Mesenchymal stem cell (in vitro differentiated cells and primary cell): ENCODE measurements at regions not wholly inside any gene's neighbourhood (a gene's known extent, or its start where the extent isn't known, plus 50 kb on each side); places are given as distances from the start of the nearest gene placed in this dataset.
"Not testable (repeated sequence)": the region's sequence is repeated elsewhere in the genome, so short reads cannot be mapped to it uniquely, and the experiment has no call there.

Source experiments
- DNase-seq: peaks from one replicate; pipeline ENCODE4 v3.0.0-alpha.2; 2013
- H2AFZ ChIP-seq: one replicate; pipeline ENCODE4 v1.6.1; 2013; ENCODE audit warnings: low read depth, mild to moderate bottlenecking, control low read depth, inconsistent platforms, low read length, moderate library complexity
- H2AK5ac ChIP-seq: 2 replicates; pipeline ENCODE4 v1.6.1; 2013; ENCODE audit warnings: low read length, moderate library complexity, mild to moderate bottlenecking, inconsistent platforms; ENCODE audit not compliant: severe bottlenecking
- H2BK120ac ChIP-seq: one replicate; pipeline ENCODE4 v1.6.1; 2013; ENCODE audit warnings: low read depth, mild to moderate bottlenecking, inconsistent platforms, low read length, moderate library complexity
- H2BK12ac ChIP-seq, 2 experiments: one replicate each; pipeline ENCODE4 v1.6.1; 2013; ENCODE audit warnings: inconsistent platforms in 2 of 2, low read length in 2 of 2, mild to moderate bottlenecking in 2 of 2, moderate library complexity in 2 of 2, control low read depth in 1 of 2
- H2BK15ac ChIP-seq: one replicate; pipeline ENCODE4 v1.6.1; 2013; ENCODE audit warnings: mild to moderate bottlenecking, low read depth, inconsistent platforms; ENCODE audit not compliant: poor library complexity, severe bottlenecking
- H2BK5ac ChIP-seq: 2 replicates; pipeline ENCODE4 v1.6.1; 2013; ENCODE audit warnings: low read depth, mild to moderate bottlenecking, low read length, control low read depth, inconsistent platforms; ENCODE audit not compliant: poor library complexity, severe bottlenecking
- H3K14ac ChIP-seq, 2 experiments: one replicate each; pipeline ENCODE4 v1.6.1; 2013; ENCODE audit warnings: inconsistent platforms in 2 of 2, low read length in 2 of 2, control low read depth in 1 of 2, mild to moderate bottlenecking in 1 of 2, moderate library complexity in 1 of 2
- H3K18ac ChIP-seq, 2 experiments: one replicate each; pipeline ENCODE4 v1.6.1; 2013; ENCODE audit warnings: inconsistent platforms in 2 of 2, low read length in 2 of 2, control low read depth in 1 of 2, low read depth in 1 of 2, mild to moderate bottlenecking in 1 of 2
- H3K23ac ChIP-seq, 2 experiments: one replicate each; pipeline ENCODE4 v1.6.1; 2013; ENCODE audit warnings: inconsistent platforms in 2 of 2, low read length in 2 of 2, mild to moderate bottlenecking in 2 of 2, moderate library complexity in 2 of 2, control low read depth in 1 of 2
- H3K27ac ChIP-seq: 2 replicates; pipeline ENCODE4 v1.5.1; 2013; ENCODE audit warnings: mild to moderate bottlenecking, moderate library complexity, low read length, control low read depth, inconsistent platforms; ENCODE audit not compliant: poor library complexity, severe bottlenecking
- H3K27me3 ChIP-seq, 2 experiments: 2 replicates each; pipeline versions ENCODE4 v1.6.1 to v1.7.0; 2013; ENCODE audit warnings: low read length in 2 of 2, mild to moderate bottlenecking in 2 of 2, moderate library complexity in 2 of 2, control low read depth in 1 of 2, inconsistent platforms in 1 of 2; ENCODE audit not compliant: control insufficient read depth in 1 of 2, insufficient read depth in 1 of 2
- H3K36me3 ChIP-seq, 2 experiments: 2 replicates each; pipeline versions ENCODE4 v1.6.1 to v1.7.0; 2013; ENCODE audit warnings: low read length in 2 of 2, control low read depth in 1 of 2, inconsistent platforms in 1 of 2, low read depth in 1 of 2, mild to moderate bottlenecking in 1 of 2; ENCODE audit not compliant: insufficient read depth in 2 of 2, control insufficient read depth in 1 of 2
- H3K4ac ChIP-seq, 2 experiments: one replicate each; pipeline ENCODE4 v1.6.1; 2013; ENCODE audit warnings: inconsistent platforms in 2 of 2, low read length in 2 of 2, mild to moderate bottlenecking in 2 of 2, moderate library complexity in 2 of 2, control low read depth in 1 of 2, low read depth in 1 of 2
- H3K4me1 ChIP-seq: 2 replicates; pipeline ENCODE4 v1.6.1; 2013; ENCODE audit warnings: low read depth, low read length, control low read depth; ENCODE audit not compliant: control insufficient read depth, insufficient read depth
- H3K4me2 ChIP-seq: 2 replicates; pipeline ENCODE4 v1.6.1; 2013; ENCODE audit warnings: low read length, mild to moderate bottlenecking, inconsistent platforms; ENCODE audit not compliant: poor library complexity, severe bottlenecking
- H3K4me3 ChIP-seq, 2 experiments: 2 replicates each; pipeline versions ENCODE4 v1.5.1 to v1.7.0; 2013; ENCODE audit warnings: low read length in 2 of 2, mild to moderate bottlenecking in 2 of 2, control low read depth in 1 of 2, low read depth in 1 of 2; ENCODE audit not compliant: insufficient read depth in 1 of 2
- H3K79me1 ChIP-seq: replicated peaks from 2 replicates; pipeline ENCODE4 v1.6.1; 2013; ENCODE audit warnings: mild to moderate bottlenecking, control low read depth, low read length, inconsistent platforms; ENCODE audit not compliant: poor library complexity, severe bottlenecking
- H3K9ac ChIP-seq: 2 replicates; pipeline ENCODE4 v1.7.0; 2013; ENCODE audit warnings: mild to moderate bottlenecking, low read length, moderate library complexity
- H3K9me3 ChIP-seq: 2 replicates; pipeline ENCODE4 v1.7.0; 2013; ENCODE audit warnings: mild to moderate bottlenecking, low read length; ENCODE audit not compliant: control insufficient read depth
- H4K8ac ChIP-seq: one replicate; pipeline ENCODE4 v1.6.1; 2013; ENCODE audit warnings: inconsistent platforms, mild to moderate bottlenecking, low read length, moderate library complexity
- H4K91ac ChIP-seq: one replicate; pipeline ENCODE4 v1.6.1; 2013; ENCODE audit warnings: mild to moderate bottlenecking, low read length, inconsistent platforms
- WGBS: methylation state at CpG from one replicate; pipeline ENCODE4 v1.1.7; 2013; ENCODE audit warnings: mixed read lengths; 5-methylcytosine and 5-hydroxymethylcytosine counted together

DNA sequence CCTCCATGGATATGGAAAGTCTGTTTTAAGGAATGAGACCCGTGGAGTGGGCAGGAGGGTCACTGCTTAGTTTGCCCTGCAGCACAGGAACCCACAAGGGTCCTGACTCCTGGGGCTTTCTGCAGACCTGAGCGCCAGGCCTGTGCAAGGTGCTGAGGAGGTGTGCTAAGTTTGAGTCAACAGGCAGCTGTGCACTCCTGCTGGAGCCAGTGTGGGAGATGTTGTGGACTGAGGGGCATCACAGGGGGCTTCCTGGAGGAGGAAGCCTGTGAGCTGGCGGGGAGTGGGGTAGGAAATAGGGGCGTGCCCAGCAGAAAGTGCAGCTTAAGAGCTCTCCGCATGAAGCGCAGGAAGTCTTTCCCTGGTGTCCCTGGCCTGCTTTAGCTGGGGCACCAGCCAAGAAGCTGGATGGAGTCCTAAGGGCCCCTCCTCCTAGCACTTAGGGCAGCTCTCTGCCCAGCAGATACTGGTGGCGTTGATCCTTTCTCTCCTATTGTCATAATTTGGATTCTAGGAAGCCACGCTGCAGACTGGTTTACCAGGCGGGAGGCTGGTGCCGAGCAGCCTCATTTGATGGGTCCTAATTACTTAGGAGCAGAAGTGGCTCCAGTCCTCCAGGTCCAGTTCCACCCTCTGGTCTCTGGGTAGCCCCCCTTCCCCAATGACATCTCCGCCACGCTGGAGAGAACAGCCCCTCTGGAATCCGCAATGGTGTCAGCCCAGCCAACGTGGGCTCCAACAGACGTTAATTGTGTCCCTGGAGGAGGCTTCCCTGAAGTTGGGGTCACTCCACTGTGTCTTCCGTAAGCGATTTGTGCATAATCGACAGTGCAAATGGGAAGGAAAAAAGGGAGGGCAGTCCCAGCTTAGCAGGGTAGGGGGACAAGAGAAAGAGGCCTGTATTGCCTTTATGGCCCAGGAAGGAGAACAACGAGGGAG, 309.2 kb downstream of the ZNF536 start:
- Histone ChIP-seq H3K4me3 (no peak overlapping the region), H3K36me3 (no peaks in the 10 kb centered on the region), H3K4me2 (no peak overlapping the region), H3K18ac (no peak overlapping the region), H3K14ac (no peak overlapping the region), H3K9me3 (no peaks in the 10 kb centered on the region), H2BK5ac (no peak overlapping the region), H2BK12ac (no peak overlapping the region), H3K9ac (no peak overlapping the region), H3K23ac (no peak overlapping the region), H2AK5ac (no peak overlapping the region), H2BK15ac (no peak overlapping the region), H3K27me3 (peaks cover 10 to 31% of the 10 kb centered on the region in 2 experiments), H3K4me1 (peaks cover 2% of the 10 kb centered on the region), H2AFZ (no peak overlapping the region), H4K8ac (no peak overlapping the region), H3K27ac (no peak overlapping the region), H2BK120ac (no peak overlapping the region), H3K79me1 (no peaks in the 10 kb centered on the region), H4K91ac (no peak overlapping the region), H3K4ac (no peak overlapping the region)
- no peak for DNase-seq
- 77% methylated on average over 19 of the region's 19 CpGs for WGBS

DNA sequence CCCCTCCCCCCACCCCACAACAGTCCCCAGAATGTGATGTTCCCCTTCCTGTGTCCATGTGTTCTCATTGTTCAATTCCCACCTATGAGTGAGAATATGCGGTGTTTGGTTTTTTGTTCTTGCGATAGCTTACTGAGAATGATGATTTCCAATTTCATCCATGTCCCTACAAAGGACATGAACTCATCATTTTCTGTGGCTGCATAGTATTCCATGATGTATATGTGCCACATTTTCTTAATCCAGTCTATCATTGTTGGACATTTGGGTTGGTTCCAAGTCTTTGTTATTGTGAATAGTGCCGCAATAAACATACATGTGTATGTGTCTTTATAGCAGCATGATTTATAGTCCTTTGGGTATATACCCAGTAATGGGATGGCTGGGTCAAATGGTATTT, 308.2 kb downstream of the ZNF536 start:
- H3K14ac ChIP-seq, H3K27ac ChIP-seq, H3K9ac ChIP-seq, H3K23ac ChIP-seq, H2BK12ac ChIP-seq, H2BK120ac ChIP-seq, H2BK5ac ChIP-seq, H3K18ac ChIP-seq, H3K4ac ChIP-seq, DNase-seq, H3K36me3 ChIP-seq, H4K8ac ChIP-seq, H2BK15ac ChIP-seq, H4K91ac ChIP-seq, H3K4me1 ChIP-seq, H3K4me3 ChIP-seq, H3K9me3 ChIP-seq, H2AK5ac ChIP-seq, H3K4me2 ChIP-seq, H3K79me1 ChIP-seq, H2AFZ ChIP-seq: not testable (repeated sequence)
- WGBS: no CpG with 5 or more reads among the region's 3 CpGs
- H3K27me3 ChIP-seq: peaks cover 10 to 41% of the 10 kb centered on the region in 2 experiments

DNA sequence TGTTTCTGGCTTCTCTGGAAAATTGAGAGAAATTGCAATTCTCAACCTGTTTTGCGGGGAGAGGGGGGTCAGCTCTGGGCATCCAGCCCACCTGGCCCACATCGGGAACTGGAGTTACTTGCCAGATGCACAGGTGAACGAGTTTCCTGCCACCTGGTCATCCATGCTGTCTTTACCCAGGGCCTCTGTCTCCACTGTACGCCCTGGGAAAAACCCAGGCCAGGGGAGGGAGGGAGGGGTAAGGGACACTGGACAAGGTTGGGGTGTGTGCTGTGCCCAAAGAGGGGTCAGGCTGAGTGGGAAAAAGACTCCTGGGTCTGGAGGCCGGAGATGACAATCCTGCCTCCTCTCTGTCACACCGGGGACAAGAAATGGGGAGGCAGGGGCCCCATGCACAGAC, 307.6 kb downstream of the ZNF536 start:
- no peaks in the 10 kb centered on the region for H3K9me3 ChIP-seq
- H2AK5ac ChIP-seq: no peak overlapping the region
- no peak overlapping the region for H2BK15ac ChIP-seq
- 74% methylated on average over 5 of the region's 6 CpGs for WGBS
- H2BK5ac ChIP-seq: no peak overlapping the region
- H3K4ac ChIP-seq: no peak overlapping the region
- H3K27ac ChIP-seq: no peak overlapping the region
- H4K91ac ChIP-seq: no peak overlapping the region
- H3K27me3 ChIP-seq: peaks cover 6 to 47% of the 10 kb centered on the region in 2 experiments
- H3K23ac ChIP-seq: no peak overlapping the region
- no peaks in the 10 kb centered on the region for H3K36me3 ChIP-seq
- H2AFZ ChIP-seq: no peak overlapping the region
- H3K79me1 ChIP-seq: no peaks in the 10 kb centered on the region
- H3K4me1 ChIP-seq: no peaks in the 10 kb centered on the region
- no peak overlapping the region for H3K4me2 ChIP-seq
- no peak overlapping the region for H3K9ac ChIP-seq
- H4K8ac ChIP-seq: no peak overlapping the region
- no peak overlapping the region for H3K4me3 ChIP-seq
- no peak overlapping the region for H3K14ac ChIP-seq
- no peak overlapping the region for H3K18ac ChIP-seq
- no peak overlapping the region for H2BK12ac ChIP-seq
- no peak overlapping the region for H2BK120ac ChIP-seq
- no peak for DNase-seq

DNA sequence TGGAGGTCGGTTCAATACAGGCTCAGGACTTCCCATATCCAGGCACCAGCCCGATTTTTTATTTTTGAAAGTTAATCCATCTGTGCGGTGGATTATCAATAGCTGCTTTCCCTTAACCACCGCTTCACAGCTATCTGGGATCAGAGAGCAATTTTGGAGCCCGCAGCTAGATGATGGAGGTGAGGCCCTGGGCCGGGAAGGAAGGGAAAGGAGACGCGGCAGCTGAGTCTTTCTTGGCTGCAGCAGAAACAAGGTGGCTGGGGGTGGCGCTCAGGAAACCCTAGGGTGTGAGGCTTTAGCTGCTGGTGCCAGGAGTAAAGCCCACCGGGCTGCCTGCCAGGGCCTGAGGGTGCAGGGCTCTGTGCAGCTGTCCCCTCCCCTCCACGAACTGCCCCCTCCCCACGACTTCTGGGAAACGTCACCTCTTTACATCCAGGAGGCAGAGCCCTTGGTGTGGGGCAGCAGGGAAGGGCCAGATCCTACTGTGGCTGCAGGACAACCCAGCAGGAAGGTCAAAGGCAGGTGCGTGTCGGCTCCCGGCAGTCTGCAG, 307.0 kb downstream of the ZNF536 start:
- no peaks in the 10 kb centered on the region for H3K36me3 ChIP-seq
- peaks cover 9 to 52% of the 10 kb centered on the region in 2 experiments for H3K27me3 ChIP-seq
- H3K14ac ChIP-seq: no peak overlapping the region
- no peak for DNase-seq
- no peak overlapping the region for H3K27ac ChIP-seq
- H2BK12ac ChIP-seq: no peak overlapping the region
- H3K4me1 ChIP-seq: no peaks in the 10 kb centered on the region
- H4K91ac ChIP-seq: no peak overlapping the region
- no peaks in the 10 kb centered on the region for H3K79me1 ChIP-seq
- no peak overlapping the region for H3K4ac ChIP-seq
- no peak overlapping the region for H3K9ac ChIP-seq
- H3K4me2 ChIP-seq: no peak overlapping the region
- H3K4me3 ChIP-seq: no peak overlapping the region
- H2AK5ac ChIP-seq: no peak overlapping the region
- no peak overlapping the region for H2BK5ac ChIP-seq
- no peak overlapping the region for H3K18ac ChIP-seq
- H2AFZ ChIP-seq: no peak overlapping the region
- no peak overlapping the region for H3K23ac ChIP-seq
- no peaks in the 10 kb centered on the region for H3K9me3 ChIP-seq
- 87% methylated on average over 13 of the region's 16 CpGs for WGBS
- H4K8ac ChIP-seq: no peak overlapping the region
- H2BK15ac ChIP-seq: no peak overlapping the region
- H2BK120ac ChIP-seq: no peak overlapping the region
